ENCODE measurements at regions not wholly inside any gene's neighbourhood (a gene's known extent, or its start where the extent isn't known, plus 50 kb on each side); places are given as distances from the start of the nearest gene placed in this dataset.

- DNase-seq (ENCODE audit: low read depth, low spot score) (no peak), FAIRE-seq (no peak)
- Histone ChIP-seq H3K4me2 (ENCODE audit: insufficient read depth, low read length) (no peak overlapping the region), H3K4me1 (ENCODE audit: control insufficient read depth, extremely low read depth, insufficient read depth, low read length) (peaks cover 1% of the 10 kb centered on the region), H3K4me3 (replicated peaks in 1 of 3; ENCODE audit: insufficient read depth in 1 of 3, low read depth in 1 of 3, low read length in 3 of 3) (no peak overlapping the region), H3K79me2 (ENCODE audit: control insufficient read depth, insufficient read depth, low read length) (no peaks in the 10 kb centered on the region), H3K36me3 (ENCODE audit: control insufficient read depth in 2 of 2, extremely low read depth in 1 of 2, insufficient read depth in 2 of 2, low read length in 2 of 2) (no peaks in the 10 kb centered on the region), H2AFZ (ENCODE audit: low read depth, low read length) (no peak overlapping the region), H3K27me3 (ENCODE audit: control insufficient read depth in 2 of 2, insufficient read depth in 2 of 2, low read length in 2 of 2) (peaks cover 6 to 7% of the 10 kb centered on the region in 2 experiments), H4K20me1 (replicated peaks; ENCODE audit: control insufficient read depth, extremely low read depth, insufficient read depth, low read length) (no peaks in the 10 kb centered on the region), H3K9me1 (replicated peaks; ENCODE audit: control insufficient read depth, extremely low read depth, insufficient read depth, low read length) (no peaks in the 10 kb centered on the region), H3K9ac (replicated peaks; ENCODE audit: extremely low read depth, insufficient read depth, low read length) (no peak overlapping the region), H3K27ac (ENCODE audit: insufficient read depth, low read depth, low read length) (no peak overlapping the region), H3K9me3 (replicated peaks; ENCODE audit: control insufficient read depth, insufficient read depth, low read length) (no peaks in the 10 kb centered on the region)
- intact Hi-C loops (cut with micrococcal nuclease) = loop anchor here (5.0 to 10.0 kb wide), 3 partner anchors 65 to 1345 kb away; no protein-coding TSS in a partner anchor
- dilution Hi-C loops (cut with MboI; ENCODE audit: extremely low pct_ligation_motif_present, low sequenced_read_pairs) = no loop called here
- BruUV-seq (replicated peaks) = no TSS peak
- TF ChIP-seq FOS (IDR thresholded peaks at IDR 0.05; ENCODE audit: borderline replicate concordance, insufficient read depth, low read length) = no peak
- ChIA-PET CTCF (interaction anchor here (1.0 to 1.9 kb wide), 5 partner anchors 9 to 535 kb away, joined by 3 to 9 read pairs (median 5); no protein-coding TSS in a partner anchor), POLR2A (no interaction called here)
Observed at GRCh38 chr9:78599926-78600325, 303.0 kb downstream of the PSAT1 start.

- Histone ChIP-seq H2AFZ (ENCODE audit: low read depth, low read length) (peak overlapping the region; percentile 44), H3K27me3 (ENCODE audit: control insufficient read depth in 2 of 2, insufficient read depth in 2 of 2, low read length in 2 of 2) (peaks cover 2 to 7% of the 10 kb centered on the region in 2 experiments), H3K4me3 (replicated peaks in 1 of 3; ENCODE audit: insufficient read depth in 1 of 3, low read depth in 1 of 3, low read length in 3 of 3) (no peak overlapping the region), H3K9ac (replicated peaks; ENCODE audit: extremely low read depth, insufficient read depth, low read length) (peak overlapping the region; percentile 2), H3K36me3 (ENCODE audit: control insufficient read depth in 2 of 2, extremely low read depth in 1 of 2, insufficient read depth in 2 of 2, low read length in 2 of 2) (no peaks in the 10 kb centered on the region), H4K20me1 (replicated peaks; ENCODE audit: control insufficient read depth, extremely low read depth, insufficient read depth, low read length) (no peaks in the 10 kb centered on the region), H3K4me1 (ENCODE audit: control insufficient read depth, extremely low read depth, insufficient read depth, low read length) (peaks cover 10% of the 10 kb centered on the region), H3K9me1 (replicated peaks; ENCODE audit: control insufficient read depth, extremely low read depth, insufficient read depth, low read length) (no peaks in the 10 kb centered on the region), H3K4me2 (ENCODE audit: insufficient read depth, low read length) (peak overlapping the region; percentile 81), H3K9me3 (replicated peaks; ENCODE audit: control insufficient read depth, insufficient read depth, low read length) (no peaks in the 10 kb centered on the region), H3K79me2 (ENCODE audit: control insufficient read depth, insufficient read depth, low read length) (no peaks in the 10 kb centered on the region), H3K27ac (ENCODE audit: insufficient read depth, low read depth, low read length) (no peak overlapping the region)
- dilution Hi-C loops (cut with MboI; ENCODE audit: extremely low pct_ligation_motif_present, low sequenced_read_pairs) = no loop called here
- intact Hi-C loops (cut with micrococcal nuclease) = loop anchor here (1.0 to 10.0 kb wide), 8 partner anchors 63 to 1343 kb away; no protein-coding TSS in a partner anchor
- DNase-seq (ENCODE audit: low read depth, low spot score) (peak; percentile 70), FAIRE-seq (peak; percentile 97)
- TF ChIP-seq JUN (IDR thresholded peaks at IDR 0.05; ENCODE audit: borderline replicate concordance, insufficient read depth, insufficient read length, low read depth) = no peak
- TF ChIP-seq CTCF (IDR thresholded peaks at IDR 0.05; ENCODE audit: extremely low read depth in 1 of 2, insufficient read depth in 1 of 2, low read depth in 1 of 2, low read length in 2 of 2) = peak; percentile 72 to 81
- no peak for TF ChIP-seq MYC (IDR thresholded peaks at IDR 0.05; ENCODE audit: low read depth, low read length)
- TF ChIP-seq MAX (IDR thresholded peaks at IDR 0.05; ENCODE audit: insufficient read depth, insufficient read length) = no peak
- TF ChIP-seq POLR2AphosphoS5 (IDR thresholded peaks at IDR 0.05; ENCODE audit: insufficient read depth, low read depth, low read length) = no peak
- no peak for TF ChIP-seq EZH2 (IDR thresholded peaks at IDR 0.05; ENCODE audit: borderline replicate concordance, low read depth, low read length, severe bottlenecking)
- CTCF ChIA-PET = interaction anchor here (0.8 to 5.5 kb wide), 14 partner anchors 9 to 1351 kb away, joined by 3 to 40 read pairs (median 3); no protein-coding TSS in a partner anchor
- POLR2A ChIA-PET = no interaction called here
- no TSS peak for BruUV-seq (replicated peaks)
Observed at GRCh38 chr9:78601957-78602565, 305.1 kb downstream of the PSAT1 start.
